SK-N-SH treated with all-trans-retinoic acid at 6 μM for 48 hours (cell line): ENCODE measurements at regions not wholly inside any gene's neighbourhood (a gene's known extent, or its start where the extent isn't known, plus 50 kb on each side); places are given as distances from the start of the nearest gene placed in this dataset.

Experiments
- ATAC-seq: fragments of 200-7000 bp; cut with Tn5 transposase; 3 replicates; pipeline ENCODE4 v1.9.1; 2020; ENCODE audit warnings: mild to moderate bottlenecking, moderate library complexity
- ARNTL ChIP-seq: fragments of 450-650 bp; formaldehyde crosslinking; IDR thresholded peaks from 2 replicates; pipeline ENCODE4 v1.5.0; 2020; ENCODE audit warnings: low read depth, mild to moderate bottlenecking, moderate library complexity, borderline replicate concordance
- BACH2 ChIP-seq: fragments of 250-450 bp; sonication (Bioruptor Pico); IDR thresholded peaks from 2 replicates; pipeline ENCODE4 v1.9.0; 2021; ENCODE audit warnings: mild to moderate bottlenecking, borderline replicate concordance
- CREB5 ChIP-seq: fragments of 250-450 bp; sonication (Bioruptor Pico); IDR thresholded peaks from 2 replicates; pipeline ENCODE4 v1.5.1; 2020; ENCODE audit warnings: low read depth, mild to moderate bottlenecking, moderate library complexity
- CSRNP3 ChIP-seq: fragments of 250-450 bp; sonication (Bioruptor Pico); IDR thresholded peaks from 2 replicates; pipeline ENCODE4 v1.5.1; 2021; ENCODE audit warnings: mild to moderate bottlenecking, moderate library complexity
- ESRRG ChIP-seq: fragments of 250-450 bp; sonication (Bioruptor Pico); IDR thresholded peaks from 2 replicates; pipeline ENCODE4 v1.6.1; 2021; ENCODE audit warnings: mild to moderate bottlenecking
- ISL1 ChIP-seq: fragments of 250-450 bp; sonication (Bioruptor Pico); IDR thresholded peaks from 2 replicates; pipeline ENCODE4 v2.1.2; 2022; ENCODE audit warnings: mild to moderate bottlenecking, moderate library complexity
- PATZ1 ChIP-seq: fragments of 250-450 bp; sonication (Bioruptor Pico); IDR thresholded peaks from 2 replicates; pipeline ENCODE4 v1.8.0; 2020; ENCODE audit warnings: mild to moderate bottlenecking, moderate library complexity, borderline replicate concordance
- POU6F1 ChIP-seq: fragments of 250-450 bp; sonication (Bioruptor Pico); IDR thresholded peaks from 2 replicates; pipeline ENCODE4 v1.8.0; 2021; ENCODE audit warnings: low read depth, mild to moderate bottlenecking, moderate library complexity, borderline replicate concordance
- PPARA ChIP-seq: fragments of 250-450 bp; sonication (Bioruptor Pico); IDR thresholded peaks from 2 replicates; pipeline ENCODE4 v1.5.0; 2020; ENCODE audit warnings: mild to moderate bottlenecking, borderline replicate concordance
- RARB ChIP-seq: fragments of 250-450 bp; sonication (Bioruptor Pico); IDR thresholded peaks from 2 replicates; pipeline ENCODE4 v1.8.0; 2021; ENCODE audit warnings: mild to moderate bottlenecking, moderate library complexity
- SNAI2 ChIP-seq: fragments of 250-450 bp; sonication (Bioruptor Pico); IDR thresholded peaks from 2 replicates; pipeline ENCODE4 v1.5.0; 2020; ENCODE audit warnings: mild to moderate bottlenecking, moderate library complexity
- TCF4 ChIP-seq: fragments of 250-450 bp; sonication (Bioruptor Pico); IDR thresholded peaks from 2 replicates; pipeline ENCODE4 v1.8.0; 2021; ENCODE audit warnings: mild to moderate bottlenecking, moderate library complexity, borderline replicate concordance
- TOX ChIP-seq: fragments of 250-450 bp; sonication (Bioruptor Pico); IDR thresholded peaks from 2 replicates; pipeline ENCODE4 v1.8.0; 2021; ENCODE audit warnings: mild to moderate bottlenecking, moderate library complexity, borderline replicate concordance
- TSHZ2 ChIP-seq: fragments of 250-450 bp; sonication (Bioruptor Pico); IDR thresholded peaks from 2 replicates; pipeline ENCODE4 v1.5.0; 2020; ENCODE audit warnings: mild to moderate bottlenecking, moderate library complexity
- ZC3H10 ChIP-seq: fragments of 250-450 bp; sonication (Bioruptor Pico); IDR thresholded peaks from 2 replicates; pipeline ENCODE4 v1.5.1; 2021; ENCODE audit warnings: mild to moderate bottlenecking, moderate library complexity
- ZFP3 ChIP-seq: fragments of 250-450 bp; sonication (Bioruptor Pico); IDR thresholded peaks from 2 replicates; pipeline ENCODE4 v1.5.0; 2020; ENCODE audit warnings: mild to moderate bottlenecking, moderate library complexity
- ZFP30 ChIP-seq: fragments of 450-650 bp; formaldehyde crosslinking; IDR thresholded peaks from 2 replicates; pipeline ENCODE4 v1.5.0; 2022; ENCODE audit warnings: mild to moderate bottlenecking, moderate library complexity
- ZNF565 ChIP-seq: fragments of 450-650 bp; formaldehyde crosslinking; conservative IDR thresholded peaks from 2 replicates; pipeline ENCODE4 v1.5.0; 2020; ENCODE audit warnings: low read depth, mild to moderate bottlenecking, moderate library complexity
- ZNF70 ChIP-seq: fragments of 450-650 bp; formaldehyde crosslinking; IDR thresholded peaks from 2 replicates; pipeline ENCODE4 v1.5.0; 2020; ENCODE audit warnings: mild to moderate bottlenecking, moderate library complexity
- ZNF8 ChIP-seq: fragments of 450-650 bp; formaldehyde crosslinking; IDR thresholded peaks from 2 replicates; pipeline ENCODE4 v1.5.0; 2020; ENCODE audit warnings: mild to moderate bottlenecking, moderate library complexity

- TF ChIP-seq SNAI2 (CRISPR knock-in tag) (peak; percentile 52; the same call in 1 of the 2 replicates), ISL1 (CRISPR knock-in tag) (peak; percentile 92), PPARA (CRISPR knock-in tag) (no peak), CREB5 (CRISPR knock-in tag) (peak; percentile 96)
- TF ChIP-seq, all 23 proteins: peak for 3
- ATAC-seq = peak; percentile 94
Observed at GRCh38 chr4:128528793-128529553, 241.4 kb upstream of the PGRMC2 start.

- ATAC-seq = no peak
- TF ChIP-seq ZNF70 (no peak), ZC3H10 (CRISPR knock-in tag) (no peak), POU6F1 (no peak), CSRNP3 (CRISPR knock-in tag) (no peak), TCF4 (CRISPR knock-in tag) (no peak), RARB (CRISPR knock-in tag) (no peak), PATZ1 (no peak), TSHZ2 (CRISPR knock-in tag) (no peak), BACH2 (CRISPR knock-in tag) (no peak), ZNF565 (no peak), ARNTL (CRISPR knock-in tag) (no peak), ZNF8 (CRISPR knock-in tag) (no peak)
Observed at GRCh38 chr4:128527946-128528576, 240.4 kb upstream of the PGRMC2 start.

GRCh38 chr4:128527351-128527750, 239.7 kb upstream of the PGRMC2 start:
- ATAC-seq = no peak; the same call in 2 of the 3 replicates
- TF ChIP-seq ESRRG (CRISPR knock-in tag) = no peak

GRCh38 chr4:128525992-128526630, 238.5 kb upstream of the PGRMC2 start:
- ATAC-seq = no peak
- TF ChIP-seq RARB (CRISPR knock-in tag) = no peak
- no peak for TF ChIP-seq POU6F1
- no peak for TF ChIP-seq ZNF565
- no peak for TF ChIP-seq ARNTL (CRISPR knock-in tag)
- TF ChIP-seq ZC3H10 (CRISPR knock-in tag) = no peak
- no peak for TF ChIP-seq ESRRG (CRISPR knock-in tag)
- TF ChIP-seq CREB5 (CRISPR knock-in tag) = no peak
- TF ChIP-seq ZNF70 = no peak
- no peak for TF ChIP-seq ZFP3 (CRISPR knock-in tag)
- no peak for TF ChIP-seq PPARA (CRISPR knock-in tag)
- TF ChIP-seq TCF4 (CRISPR knock-in tag) = no peak
- no peak for TF ChIP-seq TOX (CRISPR knock-in tag)
- no peak for TF ChIP-seq ZFP30 (CRISPR knock-in tag)
